A549 (cell line): ENCODE measurements at regions not wholly inside any gene's neighbourhood (a gene's known extent, or its start where the extent isn't known, plus 50 kb on each side); places are given as distances from the start of the nearest gene placed in this dataset.

Experiments used
- ATAC-seq, 2 experiments: fragments of 200-7000 bp in 1 of 2; fragments of >200 bp in 1 of 2; cut with Nextera tagmentation in 1 of 2; cut with Tn5 transposase in 1 of 2; 3 replicates each; pipeline versions ENCODE4 v1.8.0 to v1.9.1; 2018 to 2020; ENCODE audit warnings: mild to moderate bottlenecking in 1 of 2, moderate library complexity in 1 of 2
- CTCF ChIA-PET: fragments of 300-600 bp; sonication (Branson Sonifier 250); formaldehyde crosslinking; extraction: SDS; loops from one replicate; lab custom pipeline; 2021; ENCODE audit warnings: antibody characterized with exemption, inconsistent platforms; lab: Yijun Ruan, JAX
- POLR2A ChIA-PET: fragments of 350-600 bp; formaldehyde crosslinking; extraction: SDS; loops from one replicate; lab custom pipeline; 2021; ENCODE audit warnings: antibody characterized with exemption, inconsistent platforms; lab: Yijun Ruan, JAX
- DNase-seq, 2 experiments: peaks; one replicate each; pipeline versions ENCODE4 v3.0.0 to v3.0.0-alpha.2; 2011 to 2016; ENCODE audit warnings: low read depth in 1 of 2, low spot score in 1 of 2
- FAIRE-seq: peaks from 2 replicates; lab custom pipeline; 2011; peaks lifted over from hg19 to GRCh38; lab: Jason Lieb, UNC
- H3K27ac ChIP-seq, 2 experiments: fragments of >200 bp; sonication (Bioruptor Twin); formaldehyde crosslinking; 3 replicates each; pipeline ENCODE4 v1.5.1; 2016 to 2017
- H3K4me1 ChIP-seq: fragments of >200 bp; sonication (Bioruptor Twin); formaldehyde crosslinking; 3 replicates; pipeline ENCODE4 v1.6.1; 2016
- H3K4me2 ChIP-seq: fragments of >200 bp; sonication (Bioruptor Twin); formaldehyde crosslinking; 3 replicates; pipeline ENCODE4 v1.6.1; 2016
- H3K4me3 ChIP-seq: fragments of >200 bp; sonication (Bioruptor Twin); formaldehyde crosslinking; 3 replicates; pipeline ENCODE4 v1.5.1; 2016
- H3K9me3 ChIP-seq: fragments of >200 bp; sonication (Bioruptor Twin); formaldehyde crosslinking; 3 replicates; pipeline ENCODE4 v1.6.1; 2016
- CBX2 ChIP-seq: fragments of 200-600 bp; sonication (generic); IDR thresholded peaks from 2 replicates; pipeline ENCODE4 v1.6.1; 2016; ENCODE audit warnings: low read depth, mild to moderate bottlenecking, borderline replicate concordance
- CHD2 ChIP-seq: fragments of 150-350 bp; IDR thresholded peaks from 2 replicates; pipeline ENCODE4 v1.6.1; 2014; ENCODE audit warnings: low read length; ENCODE audit not compliant: partially characterized antibody
- EP300 ChIP-seq, 2 experiments: fragments of >200 bp; sonication (Bioruptor Twin); formaldehyde crosslinking; IDR thresholded peaks; 2 replicates in 1 of 2; 3 replicates in 1 of 2; pipeline ENCODE4 v1.6.1; 2016 to 2017
- GATA3 ChIP-seq: IDR thresholded peaks from 2 replicates; pipeline ENCODE4 v1.6.1; 2012; ENCODE audit warnings: borderline replicate concordance
- HEYL ChIP-seq: fragments of 250-450 bp; sonication (Bioruptor Pico); IDR thresholded peaks from 2 replicates; pipeline ENCODE4 v1.8.0; 2021; ENCODE audit warnings: mild to moderate bottlenecking, moderate library complexity
- HOXB5 ChIP-seq: fragments of 250-450 bp; sonication (Bioruptor Pico); IDR thresholded peaks from 2 replicates; pipeline ENCODE4 v1.5.0; 2020; ENCODE audit warnings: mild to moderate bottlenecking, moderate library complexity
- MAZ ChIP-seq: fragments of 150-350 bp; IDR thresholded peaks from 2 replicates; pipeline ENCODE4 v1.6.1; 2014; ENCODE audit warnings: antibody characterized with exemption, low read depth, low read length, borderline replicate concordance
- MYC ChIP-seq: IDR thresholded peaks from 2 replicates; pipeline ENCODE4 v1.6.1; 2012; ENCODE audit warnings: mild to moderate bottlenecking, inconsistent platforms, low read length, improper control_type of control experiment, borderline replicate concordance
- NFE2L2 ChIP-seq: fragments of 150-350 bp; conservative IDR thresholded peaks from 2 replicates; pipeline ENCODE4 v1.6.1; 2014; ENCODE audit warnings: low read length
- PHF8 ChIP-seq: fragments of 200-600 bp; sonication (generic); IDR thresholded peaks from 2 replicates; pipeline ENCODE4 v1.6.1; 2016; ENCODE audit warnings: low read depth, mild to moderate bottlenecking, antibody characterized with exemption, moderate library complexity, borderline replicate concordance
- POLR2AphosphoS2 ChIP-seq: conservative IDR thresholded peaks from 2 replicates; pipeline ENCODE4 v1.6.1; 2012; ENCODE audit warnings: low read length, improper control_type of control experiment, inconsistent platforms
- RAD21 ChIP-seq, 2 experiments: fragments of >200 bp in 1 of 2; sonication (Bioruptor Twin) in 1 of 2; formaldehyde crosslinking in 1 of 2; IDR thresholded peaks in 1 of 2; conservative IDR thresholded peaks in 1 of 2; 2 replicates in 1 of 2; 3 replicates in 1 of 2; pipeline ENCODE4 v1.6.1; 2012 to 2018; ENCODE audit warnings: inconsistent platforms in 1 of 2
- RCOR1 ChIP-seq: fragments of 150-350 bp; IDR thresholded peaks from 2 replicates; pipeline ENCODE4 v1.6.1; 2014; ENCODE audit warnings: antibody characterized with exemption, low read length, low read depth
- RFX5 ChIP-seq: fragments of 450-650 bp; IDR thresholded peaks from 2 replicates; pipeline ENCODE4 v1.7.1; 2014; ENCODE audit warnings: antibody characterized with exemption, mild to moderate bottlenecking, moderate library complexity
- RNF2 ChIP-seq: fragments of 200-600 bp; sonication (generic); IDR thresholded peaks from 2 replicates; pipeline ENCODE4 v1.6.1; 2016; ENCODE audit warnings: low read depth, mild to moderate bottlenecking, antibody characterized with exemption, moderate library complexity, borderline replicate concordance
- SMC3 ChIP-seq: fragments of >200 bp; sonication (Bioruptor Twin); formaldehyde crosslinking; IDR thresholded peaks from 3 replicates; pipeline ENCODE4 v1.6.1; 2018; ENCODE audit warnings: inconsistent platforms
- TFCP2L1 ChIP-seq: fragments of 250-450 bp; sonication (Bioruptor Pico); IDR thresholded peaks from 2 replicates; pipeline ENCODE4 v1.5.0; 2021; ENCODE audit warnings: mild to moderate bottlenecking
- TP53 ChIP-seq: fragments of 250-450 bp; sonication (Bioruptor Pico); IDR thresholded peaks from 2 replicates; pipeline ENCODE4 v1.5.0; 2021; ENCODE audit warnings: mild to moderate bottlenecking, moderate library complexity
- ZC3H11A ChIP-seq: fragments of 450-650 bp; IDR thresholded peaks from 2 replicates; pipeline ENCODE4 v1.6.1; 2014; ENCODE audit warnings: antibody characterized with exemption, mild to moderate bottlenecking
- ZFP36 ChIP-seq: fragments of 450-650 bp; IDR thresholded peaks from 2 replicates; pipeline ENCODE4 v1.6.1; 2014; ENCODE audit warnings: borderline replicate concordance; ENCODE audit not compliant: partially characterized antibody
- ZSCAN20 ChIP-seq: fragments of 250-450 bp; sonication (Bioruptor Pico); IDR thresholded peaks from 2 replicates; pipeline ENCODE4 v1.8.0; 2022; ENCODE audit warnings: mild to moderate bottlenecking, moderate library complexity
- WGBS: methylation state at CpG from one replicate; pipeline ENCODE4 v1.1.6; 2017; ENCODE audit errors: missing lambda C conversion rate; 5-methylcytosine and 5-hydroxymethylcytosine counted together
- TF ChIP-seq, protein P1 (sequence below): fragments of >200 bp; sonication (Bioruptor Twin); formaldehyde crosslinking; IDR thresholded peaks from 2 replicates; pipeline ENCODE4 v1.6.1; 2016
- TF ChIP-seq, protein P2 (sequence below): fragments of >200 bp; sonication (Bioruptor Twin); formaldehyde crosslinking; IDR thresholded peaks from 3 replicates; pipeline ENCODE4 v1.6.1; 2016
- TF ChIP-seq, protein P3 (sequence below): fragments of 450-650 bp; IDR thresholded peaks from 2 replicates; pipeline ENCODE4 v1.6.1; 2014; ENCODE audit warnings: antibody characterized with exemption
- TF ChIP-seq, protein P4 (sequence below): IDR thresholded peaks from 2 replicates; pipeline ENCODE4 v1.6.1; 2012; ENCODE audit warnings: low read depth, borderline replicate concordance
- TF ChIP-seq, protein P5 (sequence below): fragments of 200-600 bp; sonication (generic); IDR thresholded peaks from 2 replicates; pipeline ENCODE4 v1.6.1; 2016; ENCODE audit warnings: antibody characterized with exemption, mild to moderate bottlenecking, moderate library complexity

DNA sequence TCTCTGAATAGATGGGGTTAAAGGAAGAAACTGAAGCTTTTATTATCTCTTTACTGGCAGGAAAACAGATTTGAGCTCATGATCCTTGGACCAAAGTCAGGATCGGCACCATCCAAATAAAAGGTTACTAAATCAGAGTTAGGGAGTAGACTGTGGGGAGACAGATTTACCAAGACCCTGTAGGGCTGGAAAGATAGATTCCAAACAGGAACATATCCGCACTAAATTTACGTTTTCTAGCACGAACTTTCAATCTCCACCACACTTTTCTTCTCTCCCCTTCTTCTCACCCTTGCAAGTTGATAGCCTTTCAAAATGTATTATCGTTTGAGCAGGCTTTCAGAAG, 120.0 kb upstream of the HMHB1 start:
- H3K4me2 ChIP-seq = no peak overlapping the region
- no peak overlapping the region for H3K4me3 ChIP-seq
- POLR2A ChIA-PET = no interaction called here
- no peak overlapping the region for H3K27ac ChIP-seq
- 88% methylated on average over 5 of the region's 5 CpGs for WGBS
- H3K9me3 ChIP-seq = peaks cover 12% of the 10 kb centered on the region; the same call in 1 of the 3 replicates
- no peaks in the 10 kb centered on the region for H3K4me1 ChIP-seq
- CTCF ChIA-PET = interaction anchor here (2.5 kb wide), 1 partner anchor 17 kb away, joined by 8 read pairs; no protein-coding TSS in a partner anchor
- no peak for FAIRE-seq
- no peak for TF ChIP-seq ZFP36
- no peak for TF ChIP-seq ZSCAN20
- TF ChIP-seq SMC3 = no peak
- TF ChIP-seq CBX2 = no peak
- TF ChIP-seq, protein P1, sequence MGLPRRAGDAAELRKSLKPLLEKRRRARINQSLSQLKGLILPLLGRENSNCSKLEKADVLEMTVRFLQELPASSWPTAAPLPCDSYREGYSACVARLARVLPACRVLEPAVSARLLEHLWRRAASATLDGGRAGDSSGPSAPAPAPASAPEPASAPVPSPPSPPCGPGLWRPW = no peak
- no peak for TF ChIP-seq HOXB5 (CRISPR knock-in tag)
- no peak for TF ChIP-seq POLR2AphosphoS2
- TF ChIP-seq ZC3H11A = no peak
- TF ChIP-seq MYC = no peak
- no peak for TF ChIP-seq RNF2
- no peak for ATAC-seq
- no peak for DNase-seq

DNA sequence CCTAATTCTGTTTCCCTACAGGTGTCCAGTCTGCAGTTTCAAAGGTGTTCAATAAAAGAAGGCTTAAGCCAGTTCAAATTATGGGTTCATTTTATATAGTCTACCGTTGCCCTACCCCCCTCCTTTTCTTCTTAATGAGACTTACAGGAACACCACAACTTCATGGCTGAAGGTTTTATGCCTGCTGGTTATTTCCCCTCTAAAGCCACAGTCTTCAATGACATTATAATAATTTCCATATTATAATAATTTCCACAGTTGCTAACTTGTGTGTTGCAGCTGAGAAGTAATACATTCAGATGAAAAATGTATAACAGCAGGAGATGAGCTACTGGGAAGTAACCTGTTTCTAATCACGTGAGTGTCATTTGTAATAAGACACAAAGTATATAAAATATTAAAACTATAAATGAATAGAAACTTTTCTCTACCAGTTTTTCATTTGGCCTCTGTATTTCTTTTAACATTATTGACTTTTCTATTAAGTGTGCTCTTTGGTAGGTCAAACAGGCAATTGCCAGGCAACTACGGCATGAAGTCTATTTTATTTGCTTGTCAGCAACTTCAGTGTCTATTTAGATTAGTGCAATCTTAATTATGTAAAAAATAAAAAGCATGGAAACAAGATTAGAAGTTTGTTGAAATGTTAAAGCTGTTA, 120.5 kb upstream of the HMHB1 start:
- 77% methylated on average over 3 of the region's 3 CpGs for WGBS
- TF ChIP-seq, protein P2, sequence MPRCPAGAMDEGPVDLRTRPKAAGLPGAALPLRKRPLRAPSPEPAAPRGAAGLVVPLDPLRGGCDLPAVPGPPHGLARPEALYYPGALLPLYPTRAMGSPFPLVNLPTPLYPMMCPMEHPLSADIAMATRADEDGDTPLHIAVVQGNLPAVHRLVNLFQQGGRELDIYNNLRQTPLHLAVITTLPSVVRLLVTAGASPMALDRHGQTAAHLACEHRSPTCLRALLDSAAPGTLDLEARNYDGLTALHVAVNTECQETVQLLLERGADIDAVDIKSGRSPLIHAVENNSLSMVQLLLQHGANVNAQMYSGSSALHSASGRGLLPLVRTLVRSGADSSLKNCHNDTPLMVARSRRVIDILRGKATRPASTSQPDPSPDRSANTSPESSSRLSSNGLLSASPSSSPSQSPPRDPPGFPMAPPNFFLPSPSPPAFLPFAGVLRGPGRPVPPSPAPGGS = no peak
- TF ChIP-seq, protein P3, sequence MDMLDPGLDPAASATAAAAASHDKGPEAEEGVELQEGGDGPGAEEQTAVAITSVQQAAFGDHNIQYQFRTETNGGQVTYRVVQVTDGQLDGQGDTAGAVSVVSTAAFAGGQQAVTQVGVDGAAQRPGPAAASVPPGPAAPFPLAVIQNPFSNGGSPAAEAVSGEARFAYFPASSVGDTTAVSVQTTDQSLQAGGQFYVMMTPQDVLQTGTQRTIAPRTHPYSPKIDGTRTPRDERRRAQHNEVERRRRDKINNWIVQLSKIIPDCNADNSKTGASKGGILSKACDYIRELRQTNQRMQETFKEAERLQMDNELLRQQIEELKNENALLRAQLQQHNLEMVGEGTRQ = no peak
- TF ChIP-seq TP53 (CRISPR knock-in tag) (no peak), RCOR1 (no peak), RNF2 (no peak), POLR2AphosphoS2 (no peak), CHD2 (no peak), TFCP2L1 (no peak), RAD21 (conservative IDR thresholded peaks at IDR 0.05 in 1 of 2, IDR thresholded peaks at IDR 0.05 in 1 of 2) (no peak), GATA3 (no peak), HEYL (CRISPR knock-in tag) (no peak), MAZ (no peak), NFE2L2 (no peak), ZFP36 (no peak), MYC (no peak), PHF8 (no peak), RFX5 (no peak), EP300 (IDR thresholded peaks at IDR 0.05) (no peak)
- TF ChIP-seq, protein P4, sequence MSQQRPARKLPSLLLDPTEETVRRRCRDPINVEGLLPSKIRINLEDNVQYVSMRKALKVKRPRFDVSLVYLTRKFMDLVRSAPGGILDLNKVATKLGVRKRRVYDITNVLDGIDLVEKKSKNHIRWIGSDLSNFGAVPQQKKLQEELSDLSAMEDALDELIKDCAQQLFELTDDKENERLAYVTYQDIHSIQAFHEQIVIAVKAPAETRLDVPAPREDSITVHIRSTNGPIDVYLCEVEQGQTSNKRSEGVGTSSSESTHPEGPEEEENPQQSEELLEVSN = no peak
- TF ChIP-seq, protein P5, sequence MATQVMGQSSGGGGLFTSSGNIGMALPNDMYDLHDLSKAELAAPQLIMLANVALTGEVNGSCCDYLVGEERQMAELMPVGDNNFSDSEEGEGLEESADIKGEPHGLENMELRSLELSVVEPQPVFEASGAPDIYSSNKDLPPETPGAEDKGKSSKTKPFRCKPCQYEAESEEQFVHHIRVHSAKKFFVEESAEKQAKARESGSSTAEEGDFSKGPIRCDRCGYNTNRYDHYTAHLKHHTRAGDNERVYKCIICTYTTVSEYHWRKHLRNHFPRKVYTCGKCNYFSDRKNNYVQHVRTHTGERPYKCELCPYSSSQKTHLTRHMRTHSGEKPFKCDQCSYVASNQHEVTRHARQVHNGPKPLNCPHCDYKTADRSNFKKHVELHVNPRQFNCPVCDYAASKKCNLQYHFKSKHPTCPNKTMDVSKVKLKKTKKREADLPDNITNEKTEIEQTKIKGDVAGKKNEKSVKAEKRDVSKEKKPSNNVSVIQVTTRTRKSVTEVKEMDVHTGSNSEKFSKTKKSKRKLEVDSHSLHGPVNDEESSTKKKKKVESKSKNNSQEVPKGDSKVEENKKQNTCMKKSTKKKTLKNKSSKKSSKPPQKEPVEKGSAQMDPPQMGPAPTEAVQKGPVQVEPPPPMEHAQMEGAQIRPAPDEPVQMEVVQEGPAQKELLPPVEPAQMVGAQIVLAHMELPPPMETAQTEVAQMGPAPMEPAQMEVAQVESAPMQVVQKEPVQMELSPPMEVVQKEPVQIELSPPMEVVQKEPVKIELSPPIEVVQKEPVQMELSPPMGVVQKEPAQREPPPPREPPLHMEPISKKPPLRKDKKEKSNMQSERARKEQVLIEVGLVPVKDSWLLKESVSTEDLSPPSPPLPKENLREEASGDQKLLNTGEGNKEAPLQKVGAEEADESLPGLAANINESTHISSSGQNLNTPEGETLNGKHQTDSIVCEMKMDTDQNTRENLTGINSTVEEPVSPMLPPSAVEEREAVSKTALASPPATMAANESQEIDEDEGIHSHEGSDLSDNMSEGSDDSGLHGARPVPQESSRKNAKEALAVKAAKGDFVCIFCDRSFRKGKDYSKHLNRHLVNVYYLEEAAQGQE = no peak
- DNase-seq (no peak), ATAC-seq (no peak), FAIRE-seq (no peak)
- H3K4me3 ChIP-seq = no peak overlapping the region
- no peaks in the 10 kb centered on the region for H3K4me1 ChIP-seq
- H3K27ac ChIP-seq = no peak overlapping the region
- H3K9me3 ChIP-seq = peaks cover 12% of the 10 kb centered on the region; the same call in 1 of the 3 replicates
- H3K4me2 ChIP-seq = no peak overlapping the region
- ChIA-PET POLR2A (no interaction called here), CTCF (interaction anchor here (0.9 to 2.5 kb wide), 2 partner anchors 10 to 18 kb away, joined by 3 to 8 read pairs; no protein-coding TSS in a partner anchor)
